ENCODE measurements at regions not wholly inside any gene's neighbourhood (a gene's known extent, or its start where the extent isn't known, plus 50 kb on each side); places are given as distances from the start of the nearest gene placed in this dataset.
A peak's percentile ranks its signal among the peaks of the same experiment; 100 is the strongest.

DNA sequence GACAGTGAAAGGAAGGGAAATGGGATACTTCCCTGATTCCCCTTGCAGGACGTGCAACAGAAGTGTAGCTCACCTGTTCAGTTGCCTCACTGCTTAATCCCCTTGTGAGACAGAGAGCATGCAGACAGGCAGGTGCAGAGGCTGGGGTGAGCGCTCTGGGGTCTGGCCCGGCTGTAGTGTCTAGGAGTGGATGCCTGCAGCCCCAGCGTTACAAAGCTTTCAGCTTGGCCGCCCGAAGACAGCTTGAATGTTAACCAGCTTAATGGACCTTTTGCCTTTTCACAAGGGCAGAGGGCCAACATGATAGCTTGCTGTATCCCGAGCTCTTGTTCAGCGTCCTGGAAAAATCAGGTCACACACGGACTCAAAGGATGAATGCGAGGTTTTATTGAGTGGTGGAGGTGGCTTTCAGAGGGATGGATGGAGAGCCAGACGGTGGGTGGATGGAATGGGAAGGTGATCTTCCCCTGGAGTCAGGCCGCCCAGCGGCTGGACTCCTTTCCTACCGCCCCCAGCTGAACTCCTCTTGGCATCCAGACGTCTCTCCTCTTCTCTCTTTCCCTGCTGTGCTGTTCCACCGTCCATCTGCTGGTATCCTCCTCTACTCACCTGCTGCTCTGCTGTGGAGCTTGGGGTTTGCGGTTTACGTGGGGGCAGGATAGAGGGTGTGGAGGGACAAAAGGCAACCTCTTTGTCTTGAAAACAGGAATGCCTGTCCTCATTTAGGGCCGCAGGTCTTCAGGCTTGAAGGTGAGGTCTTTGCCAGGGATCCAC lies 86.2 kb upstream of the RESF1 start:
- Histone ChIP-seq H3K9me3 (no peaks in the 10 kb centered on the region), H3K27ac (no peak overlapping the region), H3K4me1 (peaks cover 0 to 11% of the 10 kb centered on the region in 2 donors), H3K27me3 (no peaks in the 10 kb centered on the region), H3K36me3 (no peaks in the 10 kb centered on the region), H3K4me3 (no peak overlapping the region)
- DNase-seq (ENCODE audit: low spot score), result peak; percentile 55
- TF ChIP-seq, protein P1, sequence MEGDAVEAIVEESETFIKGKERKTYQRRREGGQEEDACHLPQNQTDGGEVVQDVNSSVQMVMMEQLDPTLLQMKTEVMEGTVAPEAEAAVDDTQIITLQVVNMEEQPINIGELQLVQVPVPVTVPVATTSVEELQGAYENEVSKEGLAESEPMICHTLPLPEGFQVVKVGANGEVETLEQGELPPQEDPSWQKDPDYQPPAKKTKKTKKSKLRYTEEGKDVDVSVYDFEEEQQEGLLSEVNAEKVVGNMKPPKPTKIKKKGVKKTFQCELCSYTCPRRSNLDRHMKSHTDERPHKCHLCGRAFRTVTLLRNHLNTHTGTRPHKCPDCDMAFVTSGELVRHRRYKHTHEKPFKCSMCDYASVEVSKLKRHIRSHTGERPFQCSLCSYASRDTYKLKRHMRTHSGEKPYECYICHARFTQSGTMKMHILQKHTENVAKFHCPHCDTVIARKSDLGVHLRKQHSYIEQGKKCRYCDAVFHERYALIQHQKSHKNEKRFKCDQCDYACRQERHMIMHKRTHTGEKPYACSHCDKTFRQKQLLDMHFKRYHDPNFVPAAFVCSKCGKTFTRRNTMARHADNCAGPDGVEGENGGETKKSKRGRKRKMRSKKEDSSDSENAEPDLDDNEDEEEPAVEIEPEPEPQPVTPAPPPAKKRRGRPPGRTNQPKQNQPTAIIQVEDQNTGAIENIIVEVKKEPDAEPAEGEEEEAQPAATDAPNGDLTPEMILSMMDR (IDR thresholded peaks at IDR 0.05), result no peak

GRCh38 chr12:31869972-31870371 lies 89.2 kb upstream of the RESF1 start:
- TF ChIP-seq, protein P1 (IDR thresholded peaks at IDR 0.05), result no peak
- H3K27ac ChIP-seq, result no peak overlapping the region
- H3K9me3 ChIP-seq, result no peaks in the 10 kb centered on the region
- no peaks in the 10 kb centered on the region for H3K27me3 ChIP-seq
- no peak for DNase-seq (ENCODE audit: low spot score)
- peaks cover 0 to 5% of the 10 kb centered on the region in 2 donors for H3K4me1 ChIP-seq
- no peaks in the 10 kb centered on the region for H3K36me3 ChIP-seq
- H3K4me3 ChIP-seq, result no peak overlapping the region

DNA sequence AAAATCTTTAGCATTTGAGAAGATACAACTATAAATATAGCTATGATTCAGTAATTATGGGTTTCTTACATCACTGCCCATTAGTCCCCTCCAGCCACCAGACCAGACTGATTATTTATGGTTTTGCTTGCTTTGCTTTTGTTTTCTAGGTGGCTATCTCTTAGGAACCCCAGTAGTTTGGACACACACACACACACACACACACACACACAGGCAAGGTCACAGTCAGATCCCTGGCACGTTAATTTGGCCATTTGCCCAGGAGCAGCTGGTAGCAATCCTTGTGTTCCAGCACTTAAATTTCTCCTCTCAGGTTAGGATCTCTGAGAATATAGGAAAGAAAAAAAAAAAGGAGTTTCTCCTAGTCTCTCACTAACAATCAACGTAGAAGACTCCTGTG lies 90.2 kb upstream of the RESF1 start:
- H3K36me3 ChIP-seq, result no peaks in the 10 kb centered on the region

GRCh38 chr12:31867292-31867691 lies 91.9 kb upstream of the RESF1 start:
- no peak overlapping the region for H3K27ac ChIP-seq
- TF ChIP-seq, protein P1 (IDR thresholded peaks at IDR 0.05), result no peak
- no peak for DNase-seq (ENCODE audit: low spot score)
- no peaks in the 10 kb centered on the region for H3K4me1 ChIP-seq
- H3K9me3 ChIP-seq, result no peaks in the 10 kb centered on the region
- H3K4me3 ChIP-seq, result no peak overlapping the region
- H3K36me3 ChIP-seq, result no peaks in the 10 kb centered on the region
- no peaks in the 10 kb centered on the region for H3K27me3 ChIP-seq

More for the DNA sequence above, 90.2 kb upstream of the RESF1 start:
- H3K4me3 ChIP-seq, result no peak overlapping the region
- H3K9me3 ChIP-seq, result no peaks in the 10 kb centered on the region
- no peak for DNase-seq (ENCODE audit: low spot score)
- TF ChIP-seq, protein P1 (IDR thresholded peaks at IDR 0.05), result no peak
- no peaks in the 10 kb centered on the region for H3K27me3 ChIP-seq
- no peak overlapping the region for H3K27ac ChIP-seq
- H3K4me1 ChIP-seq, result no peaks in the 10 kb centered on the region

- Histone ChIP-seq H3K9me3 (no peaks in the 10 kb centered on the region), H3K4me3 (no peak overlapping the region), H3K4me1 (no peaks in the 10 kb centered on the region), H3K36me3 (no peaks in the 10 kb centered on the region), H3K27ac (no peak overlapping the region), H3K27me3 (no peaks in the 10 kb centered on the region)
- TF ChIP-seq, protein P1 (IDR thresholded peaks at IDR 0.05), result no peak
- no peak for DNase-seq (ENCODE audit: low spot score)
Measured at GRCh38 chr12:31866523-31866922, 92.7 kb upstream of the RESF1 start.

- TF ChIP-seq, protein P1 (IDR thresholded peaks at IDR 0.05), result no peak
Measured at GRCh38 chr12:31865023-31865422, 94.2 kb upstream of the RESF1 start.

More at GRCh38 chr12:31865023-31865422, 94.2 kb upstream of the RESF1 start:
- no peak overlapping the region for H3K27ac ChIP-seq
- H3K4me1 ChIP-seq, result no peaks in the 10 kb centered on the region
- no peaks in the 10 kb centered on the region for H3K36me3 ChIP-seq
- no peaks in the 10 kb centered on the region for H3K27me3 ChIP-seq
- DNase-seq (ENCODE audit: low spot score), result no peak
- H3K4me3 ChIP-seq, result no peak overlapping the region
- H3K9me3 ChIP-seq, result no peaks in the 10 kb centered on the region
